HS-27A (cell line): ENCODE measurements at regions not wholly inside any gene's neighbourhood (a gene's known extent, or its start where the extent isn't known, plus 50 kb on each side); places are given as distances from the start of the nearest gene placed in this dataset.
"Not testable (repeated sequence)": the region's sequence is repeated elsewhere in the genome, so short reads cannot be mapped to it uniquely, and the experiment has no call there.

Experiments used
- DNase-seq: peaks from one replicate; pipeline ENCODE4 v3.0.0-alpha.2; 2012; ENCODE audit warnings: low read depth, missing footprints

- no peak for DNase-seq
Measured at GRCh38 chr5:115435778-115436712, 108.5 kb downstream of the FEM1C start.

- DNase-seq = no peak
Measured at GRCh38 chr5:115435065-115435777, 109.4 kb downstream of the FEM1C start.

- no peak for DNase-seq
Measured at GRCh38 chr5:115433918-115434317, 110.7 kb downstream of the FEM1C start.

- DNase-seq = no peak
Measured at GRCh38 chr5:115432691-115433090, 111.9 kb downstream of the FEM1C start.

GRCh38 chr5:115431116-115431515 lies 113.5 kb downstream of the FEM1C start:
- DNase-seq = no peak

GRCh38 chr5:115430374-115430773 lies 114.2 kb downstream of the FEM1C start:
- DNase-seq = no peak

GRCh38 chr5:115429345-115429940 lies 115.1 kb downstream of the FEM1C start:
- no peak for DNase-seq

GRCh38 chr5:115428676-115429075 lies 115.9 kb downstream of the FEM1C start:
- no peak for DNase-seq

- no peak for DNase-seq
Measured at GRCh38 chr5:115428248-115428647, 116.3 kb downstream of the FEM1C start.

- DNase-seq = no peak
Measured at GRCh38 chr5:115424446-115424845, 120.1 kb downstream of the FEM1C start.

GRCh38 chr5:115424030-115424429 lies 120.5 kb downstream of the FEM1C start:
- no peak for DNase-seq

GRCh38 chr5:115423541-115423940 lies 121.0 kb downstream of the FEM1C start:
- DNase-seq = no peak

- no peak for DNase-seq
Measured at GRCh38 chr5:115423051-115423450, 121.5 kb downstream of the FEM1C start.

- not testable (repeated sequence) for DNase-seq
Measured at GRCh38 chr5:115420812-115421211, 123.8 kb downstream of the FEM1C start.

GRCh38 chr5:115419846-115420585 lies 123.6 kb upstream of the CCDC112 start:
- peak; percentile 71 for DNase-seq

GRCh38 chr5:115418788-115419187 lies 122.3 kb upstream of the CCDC112 start:
- no peak for DNase-seq

- no peak for DNase-seq
Measured at GRCh38 chr5:115417076-115417475, 120.6 kb upstream of the CCDC112 start.

GRCh38 chr5:115415143-115415491 lies 118.7 kb upstream of the CCDC112 start:
- DNase-seq = no peak

- no peak for DNase-seq
Measured at GRCh38 chr5:115414406-115415142, 118.1 kb upstream of the CCDC112 start.

- DNase-seq = no peak
Measured at GRCh38 chr5:115413651-115414050, 117.2 kb upstream of the CCDC112 start.

GRCh38 chr5:115409094-115409493 lies 112.6 kb upstream of the CCDC112 start:
- no peak for DNase-seq
